ENCODE measurements at regions not wholly inside any gene's neighbourhood (a gene's known extent, or its start where the extent isn't known, plus 50 kb on each side); places are given as distances from the start of the nearest gene placed in this dataset.

- TF ChIP-seq CTCF (conservative IDR thresholded peaks at IDR 0.05; ENCODE audit: low read length) (no peak), EZH2phosphoT487 (IDR thresholded peaks at IDR 0.05; ENCODE audit: borderline replicate concordance) (no peak)
Observed at GRCh38 chr9:75231167-75231566, 142.9 kb downstream of the OSTF1 start.

Measured in Loucy (cell line).